AG04449 (cell line): ENCODE measurements at regions not wholly inside any gene's neighbourhood (a gene's known extent, or its start where the extent isn't known, plus 50 kb on each side); places are given as distances from the start of the nearest gene placed in this dataset.

Source experiments
- CTCF ChIA-PET: fragments of 350-600 bp; formaldehyde crosslinking; extraction: SDS; loops from one replicate; lab custom pipeline; 2021; ENCODE audit warnings: antibody characterized with exemption; lab: Yijun Ruan, JAX
- POLR2A ChIA-PET: fragments of 400-600, 350-600 bp; formaldehyde crosslinking; extraction: SDS; loops from one replicate; lab custom pipeline; 2020; ENCODE audit warnings: antibody characterized with exemption, inconsistent platforms; lab: Yijun Ruan, JAX
- DNase-seq: peaks from one replicate; pipeline ENCODE4 v3.0.0-alpha.2; 2010; ENCODE audit warnings: low read depth, low spot score
- H3K4me3 ChIP-seq: 2 replicates; pipeline ENCODE4 v1.5.1; 2011; ENCODE audit warnings: low read depth, mild to moderate bottlenecking, control low read depth, low read length
- CTCF ChIP-seq: IDR thresholded peaks from one replicate; pipeline ENCODE4 v1.5.1; 2011; ENCODE audit warnings: mild to moderate bottlenecking, moderate library complexity, low read length, control low read depth, inconsistent platforms; ENCODE audit not compliant: insufficient read depth; ENCODE audit errors: missing control alignments

GRCh38 chr16:17944345-17944744, 392.2 kb downstream of the NPIPA8 start:
- CTCF ChIA-PET = no interaction called here
- POLR2A ChIA-PET = no interaction called here
- TF ChIP-seq CTCF = no peak
- DNase-seq = no peak
- no peak overlapping the region for H3K4me3 ChIP-seq

- DNase-seq = no peak
- CTCF ChIA-PET = no interaction called here
- TF ChIP-seq CTCF = no peak
- H3K4me3 ChIP-seq = no peak overlapping the region
- POLR2A ChIA-PET = no interaction called here
Measured at GRCh38 chr16:17942067-17942466, 394.5 kb downstream of the NPIPA8 start.

GRCh38 chr16:17940584-17941364, 395.8 kb downstream of the NPIPA8 start:
- ChIA-PET POLR2A (interaction anchor here (0.7 kb wide), 1 partner anchor 9 kb away, joined by 3 read pairs; no protein-coding TSS in a partner anchor), CTCF (no interaction called here)
- DNase-seq = no peak
- H3K4me3 ChIP-seq = no peak overlapping the region
- TF ChIP-seq CTCF = no peak

GRCh38 chr16:17939723-17940122, 396.8 kb downstream of the NPIPA8 start:
- DNase-seq = no peak
- no peak overlapping the region for H3K4me3 ChIP-seq
- no peak for TF ChIP-seq CTCF
- ChIA-PET POLR2A (interaction anchor here (0.7 kb wide), 1 partner anchor 11 kb away, joined by 3 read pairs; no protein-coding TSS in a partner anchor), CTCF (no interaction called here)

- ChIA-PET POLR2A (no interaction called here), CTCF (no interaction called here)
- DNase-seq = no peak
- no peak for TF ChIP-seq CTCF
- no peak overlapping the region for H3K4me3 ChIP-seq
Measured at GRCh38 chr16:17939122-17939536, 397.4 kb downstream of the NPIPA8 start.

GRCh38 chr16:17938546-17938945, 398.0 kb downstream of the NPIPA8 start:
- TF ChIP-seq CTCF = no peak
- ChIA-PET CTCF (no interaction called here), POLR2A (no interaction called here)
- DNase-seq = no peak
- no peak overlapping the region for H3K4me3 ChIP-seq
